Thyroid gland (tissue), 4 donors: ENCODE measurements at regions not wholly inside any gene's neighbourhood (a gene's known extent, or its start where the extent isn't known, plus 50 kb on each side); places are given as distances from the start of the nearest gene placed in this dataset.

ENCODE experiments used
- CTCF ChIP-seq, 6 experiments: fragments of 200-600 bp in 3 of 6; fragments of 450-650 bp in 3 of 6; sonication (generic) in 3 of 6; IDR thresholded peaks; one replicate each; pipeline ENCODE4 v1.5.1; 2016 to 2019; ENCODE audit warnings: antibody characterized with exemption in 6 of 6, mild to moderate bottlenecking in 2 of 6, inconsistent platforms in 1 of 6, moderate library complexity in 1 of 6
- POLR2A ChIP-seq, 2 donors: fragments of 450-650 bp; IDR thresholded peaks; one replicate each; pipeline ENCODE4 v1.6.1; 2017; ENCODE audit warnings: antibody characterized with exemption in 2 of 2, mild to moderate bottlenecking in 2 of 2, moderate library complexity in 1 of 2

- TF ChIP-seq POLR2A (IDR thresholded peaks at IDR 0.05) (no peak), CTCF (IDR thresholded peaks at IDR 0.05) (no peak)
Observed at GRCh38 chr1:104408268-104408667, 658.6 kb downstream of the AMY1C start.
